Endothelial cell of umbilical vein (primary cell): ENCODE measurements at regions not wholly inside any gene's neighbourhood (a gene's known extent, or its start where the extent isn't known, plus 50 kb on each side); places are given as distances from the start of the nearest gene placed in this dataset.

Experiments
- BruUV-seq: library from RNA; stranded (reverse); fragments of 400-500 nt; replicated peaks from 2 replicates; lab custom pipeline; 2021; lab: Mats Ljungman, UMichigan
- CTCF ChIA-PET: fragments of 300-600, 350-600 bp; sonication (Branson Sonifier 250); formaldehyde crosslinking; loops from one replicate; lab custom pipeline; 2021; ENCODE audit warnings: antibody characterized with exemption, inconsistent platforms; lab: Charles Lee
- POLR2A ChIA-PET: fragments of 300-600, 350-600 bp; sonication (Branson Sonifier 250); formaldehyde crosslinking; loops from one replicate; lab custom pipeline; 2021; ENCODE audit warnings: antibody characterized with exemption, inconsistent platforms; lab: Charles Lee
- DNase-seq: peaks from one replicate; pipeline ENCODE4 v3.0.0-alpha.2; 2011; ENCODE audit warnings: low read depth, low spot score
- FAIRE-seq: peaks from 2 replicates; lab custom pipeline; 2011; peaks lifted over from hg19 to GRCh38; lab: Jason Lieb, UNC
- H2AFZ ChIP-seq: 2 replicates; pipeline ENCODE4 v1.6.0; 2012; ENCODE audit warnings: low read depth, low read length, control low read depth, inconsistent platforms
- H3K27ac ChIP-seq: 2 replicates; pipeline ENCODE4 v1.5.1; 2011; ENCODE audit warnings: low read depth, mild to moderate bottlenecking, control low read depth, low read length, moderate library complexity; ENCODE audit not compliant: insufficient read depth
- H3K27me3 ChIP-seq, 2 experiments: 2 replicates each; pipeline versions ENCODE4 v1.6.0 to v1.6.1; 2011; ENCODE audit warnings: low read length in 2 of 2, mixed read lengths in 1 of 2; ENCODE audit not compliant: control insufficient read depth in 2 of 2, insufficient read depth in 2 of 2
- H3K36me3 ChIP-seq, 2 experiments: 2 replicates in 1 of 2; 3 replicates in 1 of 2; pipeline ENCODE4 v1.5.1; 2011; ENCODE audit warnings: low read length in 2 of 2, mild to moderate bottlenecking in 1 of 2, moderate library complexity in 1 of 2; ENCODE audit not compliant: control insufficient read depth in 2 of 2, insufficient read depth in 2 of 2; ENCODE audit errors: extremely low read depth in 1 of 2
- H3K4me1 ChIP-seq: 3 replicates; pipeline ENCODE4 v1.5.1; 2011; ENCODE audit warnings: mild to moderate bottlenecking, low read length; ENCODE audit not compliant: control insufficient read depth, insufficient read depth; ENCODE audit errors: extremely low read depth
- H3K4me2 ChIP-seq: 2 replicates; pipeline ENCODE4 v1.6.1; 2011; ENCODE audit warnings: low read length, control low read depth, mixed read lengths; ENCODE audit not compliant: insufficient read depth
- H3K4me3 ChIP-seq, 3 experiments: fragments of 200-600 bp in 1 of 3; sonication (generic), shearing (Covaris generic) in 1 of 3; replicated peaks in 1 of 3; 2 replicates each; pipeline ENCODE4 v1.5.1; 2011 to 2016; ENCODE audit warnings: control low read depth in 3 of 3, low read length in 3 of 3, mild to moderate bottlenecking in 2 of 3, inconsistent platforms in 1 of 3, low read depth in 1 of 3, moderate library complexity in 1 of 3; ENCODE audit not compliant: insufficient read depth in 1 of 3
- H3K79me2 ChIP-seq: 2 replicates; pipeline ENCODE4 v1.6.0; 2012; ENCODE audit warnings: low read length, inconsistent platforms; ENCODE audit not compliant: control insufficient read depth, insufficient read depth
- H3K9ac ChIP-seq: replicated peaks from 2 replicates; pipeline ENCODE3; 2011; ENCODE audit warnings: low read length, control low read depth; ENCODE audit not compliant: insufficient read depth; ENCODE audit errors: extremely low read depth
- H3K9me1 ChIP-seq: replicated peaks from 3 replicates; pipeline ENCODE4 v1.6.0; 2011; ENCODE audit warnings: mild to moderate bottlenecking, low read length; ENCODE audit not compliant: control insufficient read depth, insufficient read depth; ENCODE audit errors: extremely low read depth
- H3K9me3 ChIP-seq: replicated peaks from 2 replicates; pipeline ENCODE4 v1.5.1; 2012; ENCODE audit warnings: low read length, inconsistent platforms; ENCODE audit not compliant: control insufficient read depth, insufficient read depth
- H4K20me1 ChIP-seq: replicated peaks from 2 replicates; pipeline ENCODE3; 2011; ENCODE audit warnings: mild to moderate bottlenecking, low read length; ENCODE audit not compliant: control insufficient read depth, insufficient read depth; ENCODE audit errors: extremely low read depth
- EZH2 ChIP-seq: IDR thresholded peaks from 2 replicates; pipeline ENCODE4 v1.6.1; 2012; ENCODE audit warnings: borderline replicate concordance, low read depth, mild to moderate bottlenecking, moderate library complexity, low read length, inconsistent platforms; ENCODE audit not compliant: severe bottlenecking
- FOS ChIP-seq: IDR thresholded peaks from 2 replicates; pipeline ENCODE4 v1.6.1; 2011; ENCODE audit warnings: mild to moderate bottlenecking, low read length, moderate library complexity, borderline replicate concordance; ENCODE audit not compliant: insufficient read depth
- GATA2 ChIP-seq: IDR thresholded peaks from 2 replicates; pipeline ENCODE4 v1.7.0; 2011; ENCODE audit warnings: low read depth, mild to moderate bottlenecking, moderate library complexity, mixed read lengths, low read length; ENCODE audit not compliant: insufficient read length, insufficient read depth
- JUN ChIP-seq: IDR thresholded peaks from 2 replicates; pipeline ENCODE4 v1.6.1; 2011; ENCODE audit warnings: borderline replicate concordance, low read depth; ENCODE audit not compliant: insufficient read length, insufficient read depth
- MYC ChIP-seq: IDR thresholded peaks from one replicate; pipeline ENCODE4 v1.6.1; 2011; ENCODE audit warnings: mild to moderate bottlenecking, low read depth, low read length
- POLR2A ChIP-seq: IDR thresholded peaks from 2 replicates; pipeline ENCODE4 v1.6.1; 2012; ENCODE audit warnings: low read depth, mild to moderate bottlenecking, control low read depth, low read length
- POLR2AphosphoS5 ChIP-seq: IDR thresholded peaks from 2 replicates; pipeline ENCODE4 v1.6.1; 2012; ENCODE audit warnings: low read depth, mild to moderate bottlenecking, control low read depth, low read length, moderate library complexity; ENCODE audit not compliant: insufficient read depth
- dilution Hi-C: fragments of 300-500 bp; cut with MboI; formaldehyde crosslinking; loops from one replicate; pipeline ENCODE4 v1.15.0; 2019; ENCODE audit warnings: low sequenced_read_pairs; ENCODE audit not compliant: extremely low pct_ligation_motif_present
- intact Hi-C: fragments of 100-400 bp; cut with micrococcal nuclease; formaldehyde crosslinking; loops from one replicate; pipeline ENCODE4 v1.10.0; 2022
- TF ChIP-seq, protein P1 (sequence below): IDR thresholded peaks from 2 replicates; pipeline ENCODE4 v1.6.1; 2011; ENCODE audit not compliant: insufficient read depth, insufficient read length
- TF ChIP-seq, protein P2 (sequence below), 2 donors: IDR thresholded peaks; 1 replicate in 1 of 2; 2 replicates in 1 of 2; pipeline ENCODE4 v1.5.1; 2011; ENCODE audit warnings: low read length in 2 of 2, mild to moderate bottlenecking in 2 of 2, moderate library complexity in 2 of 2, control low read depth in 1 of 2, inconsistent platforms in 1 of 2, low read depth in 1 of 2; ENCODE audit not compliant: insufficient read depth in 1 of 2; ENCODE audit errors: extremely low read depth in 1 of 2

DNA sequence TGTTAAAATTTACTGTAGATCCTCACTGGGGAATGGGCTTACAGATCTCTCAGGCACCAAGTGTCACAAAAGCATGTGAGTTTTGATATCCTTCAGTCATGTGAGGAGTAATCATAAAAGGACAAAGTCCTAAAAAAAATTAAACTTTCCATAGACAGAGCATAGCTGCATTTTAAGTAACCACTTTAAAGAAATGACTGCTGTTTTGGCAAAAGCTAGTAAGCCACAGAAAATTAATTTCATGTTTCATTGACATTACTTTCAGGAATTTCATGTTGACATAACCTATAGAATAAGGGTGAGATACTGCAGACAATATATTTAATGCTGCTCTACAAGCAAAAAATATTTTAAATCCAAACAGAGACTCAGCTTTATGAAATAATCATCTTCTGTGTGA is 156.3 kb downstream of the LYPLAL1 start:
- Histone ChIP-seq H3K4me2 (peak overlapping the region; percentile 75), H4K20me1 (no peaks in the 10 kb centered on the region), H3K27ac (peak overlapping the region; percentile 86), H3K9me1 (no peaks in the 10 kb centered on the region), H3K27me3 (no peaks in the 10 kb centered on the region), H3K9me3 (no peaks in the 10 kb centered on the region), H3K9ac (peak overlapping the region; percentile 18), H2AFZ (peak overlapping the region; percentile 45), H3K4me3 (peak overlapping the region in 1 of 3 experiments; percentile 26), H3K36me3 (no peaks in the 10 kb centered on the region), H3K79me2 (no peaks in the 10 kb centered on the region), H3K4me1 (peaks cover 32% of the 10 kb centered on the region)
- TF ChIP-seq POLR2A (peak; percentile 18), FOS (no peak)
- TSS peak; percentile 42 for BruUV-seq
- DNase-seq (no peak), FAIRE-seq (no peak)
- ChIA-PET POLR2A (no interaction called here), CTCF (interaction anchor here (1.0 to 1.3 kb wide), 3 partner anchors 10 to 27 kb away, joined by 3 read pairs; no protein-coding TSS in a partner anchor)
- intact Hi-C loops = no loop called here
- dilution Hi-C loops = no loop called here

DNA sequence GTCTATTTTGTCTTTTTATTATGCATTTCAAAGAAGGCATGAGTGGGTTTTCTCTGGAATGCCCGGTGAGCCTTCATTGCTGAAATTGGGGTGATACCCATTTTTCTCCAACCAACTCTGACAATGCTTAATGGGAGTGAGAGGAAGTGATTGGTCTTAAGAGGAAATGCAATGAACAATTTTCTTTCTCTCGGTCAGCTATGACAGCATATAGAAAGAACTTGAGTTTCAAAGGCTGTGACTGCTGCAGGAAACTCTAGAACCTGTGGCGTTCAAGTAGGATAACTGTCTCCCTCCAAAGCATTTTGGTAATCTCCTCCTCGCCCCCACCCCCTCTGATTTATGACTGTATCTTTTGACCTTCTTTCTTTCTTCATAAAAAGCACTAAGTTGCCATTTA is 155.9 kb downstream of the LYPLAL1 start:
- Histone ChIP-seq H3K79me2 (no peaks in the 10 kb centered on the region), H3K4me2 (peak overlapping the region; percentile 75), H4K20me1 (no peaks in the 10 kb centered on the region), H3K9ac (peak overlapping the region; percentile 56), H3K9me1 (no peaks in the 10 kb centered on the region), H3K27ac (peak overlapping the region; percentile 86), H3K27me3 (no peaks in the 10 kb centered on the region), H2AFZ (peak overlapping the region; percentile 45), H3K4me3 (peak overlapping the region in 1 of 3 experiments; percentile 26), H3K36me3 (no peaks in the 10 kb centered on the region), H3K9me3 (no peaks in the 10 kb centered on the region), H3K4me1 (peaks cover 35% of the 10 kb centered on the region)
- CTCF ChIA-PET = interaction anchor here (0.6 to 1.3 kb wide), 4 partner anchors 11 to 26 kb away, joined by 3 read pairs; no protein-coding TSS in a partner anchor
- POLR2A ChIA-PET = no interaction called here
- BruUV-seq = no TSS peak
- intact Hi-C loops (loop anchor here (1.0 to 5.0 kb wide), 8 partner anchors 25 to 982 kb away; partner anchors contain the start of gene TGFB2), dilution Hi-C loops (no loop called here)
- TF ChIP-seq POLR2A = peak; percentile 50
- no peak for TF ChIP-seq MYC
- TF ChIP-seq POLR2AphosphoS5 = peak; percentile 52
- TF ChIP-seq, protein P1, sequence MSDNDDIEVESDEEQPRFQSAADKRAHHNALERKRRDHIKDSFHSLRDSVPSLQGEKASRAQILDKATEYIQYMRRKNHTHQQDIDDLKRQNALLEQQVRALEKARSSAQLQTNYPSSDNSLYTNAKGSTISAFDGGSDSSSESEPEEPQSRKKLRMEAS = no peak
- peak; percentile 77 for TF ChIP-seq FOS
- TF ChIP-seq JUN = peak; percentile 80
- peak; percentile 60 for TF ChIP-seq GATA2
- TF ChIP-seq EZH2 = no peak
- TF ChIP-seq, protein P2, sequence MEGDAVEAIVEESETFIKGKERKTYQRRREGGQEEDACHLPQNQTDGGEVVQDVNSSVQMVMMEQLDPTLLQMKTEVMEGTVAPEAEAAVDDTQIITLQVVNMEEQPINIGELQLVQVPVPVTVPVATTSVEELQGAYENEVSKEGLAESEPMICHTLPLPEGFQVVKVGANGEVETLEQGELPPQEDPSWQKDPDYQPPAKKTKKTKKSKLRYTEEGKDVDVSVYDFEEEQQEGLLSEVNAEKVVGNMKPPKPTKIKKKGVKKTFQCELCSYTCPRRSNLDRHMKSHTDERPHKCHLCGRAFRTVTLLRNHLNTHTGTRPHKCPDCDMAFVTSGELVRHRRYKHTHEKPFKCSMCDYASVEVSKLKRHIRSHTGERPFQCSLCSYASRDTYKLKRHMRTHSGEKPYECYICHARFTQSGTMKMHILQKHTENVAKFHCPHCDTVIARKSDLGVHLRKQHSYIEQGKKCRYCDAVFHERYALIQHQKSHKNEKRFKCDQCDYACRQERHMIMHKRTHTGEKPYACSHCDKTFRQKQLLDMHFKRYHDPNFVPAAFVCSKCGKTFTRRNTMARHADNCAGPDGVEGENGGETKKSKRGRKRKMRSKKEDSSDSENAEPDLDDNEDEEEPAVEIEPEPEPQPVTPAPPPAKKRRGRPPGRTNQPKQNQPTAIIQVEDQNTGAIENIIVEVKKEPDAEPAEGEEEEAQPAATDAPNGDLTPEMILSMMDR (IDR thresholded peaks at IDR 0.05; ENCODE audit: extremely low read depth in 1 of 2, insufficient read depth in 1 of 2, low read depth in 1 of 2, low read length in 2 of 2) = no peak
- peak; percentile 78 for DNase-seq
- FAIRE-seq = peak; percentile 82
